Retinal pigment epithelial cell (primary cell): ENCODE measurements at regions not wholly inside any gene's neighbourhood (a gene's known extent, or its start where the extent isn't known, plus 50 kb on each side); places are given as distances from the start of the nearest gene placed in this dataset.

Experiments
- DNase-seq: peaks from one replicate; pipeline ENCODE4 v3.0.0-alpha.2; 2010; ENCODE audit warnings: low read depth
- H3K4me3 ChIP-seq: 2 replicates; pipeline ENCODE4 v1.5.1; 2011; ENCODE audit warnings: mild to moderate bottlenecking, low read length, control low read depth, moderate library complexity
- TF ChIP-seq, protein P1 (sequence below): conservative IDR thresholded peaks from 2 replicates; pipeline ENCODE4 v1.5.1; 2011; ENCODE audit warnings: low read depth, low read length, control low read depth, inconsistent platforms

DNA sequence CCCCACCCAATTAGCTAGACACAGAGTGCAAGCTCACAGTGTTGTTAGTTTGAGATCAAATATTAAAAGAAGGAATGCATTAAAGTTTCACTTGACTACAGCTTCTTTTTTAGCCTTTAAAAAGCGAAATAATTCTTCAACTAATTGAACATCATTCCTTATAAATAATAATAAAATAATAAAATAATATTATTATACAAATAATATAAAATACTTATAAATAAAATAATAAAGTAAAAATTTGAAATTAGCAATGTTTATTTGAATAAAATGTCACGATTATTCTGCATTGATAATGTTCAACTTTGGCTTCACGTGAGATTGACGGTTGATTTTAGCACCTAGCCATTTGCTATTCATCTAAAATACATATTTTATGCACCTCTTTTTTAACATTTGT, 819.3 kb downstream of the FRK start:
- no peak overlapping the region for H3K4me3 ChIP-seq
- TF ChIP-seq, protein P1, sequence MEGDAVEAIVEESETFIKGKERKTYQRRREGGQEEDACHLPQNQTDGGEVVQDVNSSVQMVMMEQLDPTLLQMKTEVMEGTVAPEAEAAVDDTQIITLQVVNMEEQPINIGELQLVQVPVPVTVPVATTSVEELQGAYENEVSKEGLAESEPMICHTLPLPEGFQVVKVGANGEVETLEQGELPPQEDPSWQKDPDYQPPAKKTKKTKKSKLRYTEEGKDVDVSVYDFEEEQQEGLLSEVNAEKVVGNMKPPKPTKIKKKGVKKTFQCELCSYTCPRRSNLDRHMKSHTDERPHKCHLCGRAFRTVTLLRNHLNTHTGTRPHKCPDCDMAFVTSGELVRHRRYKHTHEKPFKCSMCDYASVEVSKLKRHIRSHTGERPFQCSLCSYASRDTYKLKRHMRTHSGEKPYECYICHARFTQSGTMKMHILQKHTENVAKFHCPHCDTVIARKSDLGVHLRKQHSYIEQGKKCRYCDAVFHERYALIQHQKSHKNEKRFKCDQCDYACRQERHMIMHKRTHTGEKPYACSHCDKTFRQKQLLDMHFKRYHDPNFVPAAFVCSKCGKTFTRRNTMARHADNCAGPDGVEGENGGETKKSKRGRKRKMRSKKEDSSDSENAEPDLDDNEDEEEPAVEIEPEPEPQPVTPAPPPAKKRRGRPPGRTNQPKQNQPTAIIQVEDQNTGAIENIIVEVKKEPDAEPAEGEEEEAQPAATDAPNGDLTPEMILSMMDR: no peak
- no peak for DNase-seq

DNA sequence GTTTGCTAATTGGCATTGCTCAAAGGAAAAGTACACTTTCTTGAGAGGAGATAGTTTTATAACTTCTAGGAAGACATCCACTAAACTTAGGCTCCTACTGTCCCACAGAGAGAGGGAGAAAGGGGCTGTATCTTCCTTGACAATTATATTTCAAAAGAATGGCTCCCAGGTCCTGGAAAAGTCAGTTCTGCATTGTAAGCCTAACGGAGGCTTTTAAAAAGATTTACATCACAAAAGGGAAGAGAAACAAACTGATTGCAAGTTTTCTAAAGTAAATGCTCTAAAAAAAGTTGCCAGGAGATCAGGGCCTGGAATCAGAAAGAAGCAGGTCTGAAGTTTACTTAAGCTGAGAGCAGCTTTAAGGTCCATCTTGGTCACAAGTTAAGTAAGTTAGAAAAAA, 839.5 kb downstream of the FRK start:
- H3K4me3 ChIP-seq: no peak overlapping the region
- TF ChIP-seq, protein P1: no peak

DNA sequence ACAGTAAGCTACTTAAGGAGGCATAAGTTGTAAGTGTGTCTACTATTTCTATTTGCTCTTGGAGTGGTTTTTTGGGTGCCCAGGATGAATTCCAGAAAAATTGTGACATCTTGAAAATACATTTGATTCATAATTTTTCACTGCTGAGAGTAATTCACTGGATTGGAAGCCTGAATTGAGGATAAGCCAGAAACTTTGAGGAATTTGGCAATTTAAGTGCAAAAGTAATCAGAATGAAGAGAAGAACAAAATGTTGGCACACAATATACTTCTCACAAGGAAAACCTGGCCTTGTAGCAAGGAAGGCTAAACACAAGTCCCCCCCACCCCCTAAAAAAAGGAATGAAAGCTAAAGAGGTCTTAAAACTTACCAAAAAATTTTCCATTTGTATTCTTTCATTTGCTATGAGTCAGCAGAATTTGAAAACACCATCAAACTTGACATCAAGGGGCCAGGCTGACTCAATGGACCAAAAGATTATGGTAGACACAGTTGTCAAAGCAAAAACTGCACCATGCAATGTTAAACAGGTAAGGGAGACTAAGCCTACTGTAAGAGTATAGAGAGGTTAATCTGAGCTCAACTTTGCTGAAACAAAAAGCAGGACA, 840.0 kb downstream of the FRK start:
- DNase-seq: no peak
- no peak overlapping the region for H3K4me3 ChIP-seq
- TF ChIP-seq, protein P1: no peak

More for the DNA sequence above, 839.5 kb downstream of the FRK start:
- no peak for DNase-seq

DNA sequence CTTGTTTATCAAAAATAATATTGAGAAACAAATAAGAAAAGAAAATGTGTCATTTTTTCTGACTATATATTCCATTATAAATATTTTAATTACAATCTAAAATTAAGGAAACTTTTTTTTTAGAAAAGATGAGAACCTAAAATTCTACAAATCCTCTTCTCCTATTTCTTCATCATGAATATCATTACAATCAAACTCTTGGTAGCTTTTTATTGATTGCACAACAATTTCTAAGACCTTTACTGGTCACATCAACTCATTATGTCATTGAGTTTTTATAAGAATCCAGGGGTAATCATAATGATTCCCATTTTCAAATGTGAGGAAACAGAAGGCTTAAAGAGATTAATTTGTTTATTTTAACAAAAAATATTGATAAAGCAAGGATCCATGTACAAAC, 841.0 kb downstream of the FRK start:
- no peak for DNase-seq
- TF ChIP-seq, protein P1: no peak
- H3K4me3 ChIP-seq: no peak overlapping the region

DNA sequence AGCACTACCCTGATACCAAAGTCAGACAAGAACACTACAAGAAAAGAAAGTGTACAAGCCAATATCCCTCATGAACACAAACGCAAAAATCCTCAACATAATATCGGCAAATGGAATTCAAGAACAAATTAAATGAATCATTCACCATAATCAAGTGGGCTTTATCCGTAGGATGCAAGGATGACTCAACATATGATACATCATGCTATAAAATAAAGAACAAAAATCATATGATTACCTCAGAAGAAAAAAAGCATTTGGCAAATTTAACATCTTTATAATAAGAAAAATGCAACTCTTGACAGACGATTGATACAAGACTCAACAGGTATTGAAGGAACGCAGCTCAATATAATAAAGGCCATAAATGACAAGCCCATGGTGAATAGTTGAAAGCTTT, 843.9 kb downstream of the FRK start:
- TF ChIP-seq, protein P1: no peak
- H3K4me3 ChIP-seq: no peak overlapping the region
- DNase-seq: no peak

DNA sequence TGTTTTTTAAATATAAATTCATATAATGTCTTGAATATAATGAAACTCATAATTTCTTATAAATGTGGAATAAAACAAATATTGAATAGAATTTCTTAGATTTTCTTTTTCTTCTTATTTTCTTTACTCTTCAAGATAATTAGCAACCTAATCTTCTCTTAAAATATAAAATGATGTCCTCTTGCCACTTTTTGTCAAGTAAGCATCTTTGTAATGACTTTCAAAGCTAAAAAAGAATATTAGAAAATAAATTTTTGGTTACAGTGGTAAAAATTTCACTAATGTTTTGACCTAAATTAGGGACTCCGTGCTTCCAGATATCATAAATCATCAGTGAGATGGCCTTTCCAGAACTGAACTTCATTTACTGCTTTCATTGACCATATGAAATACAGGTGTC, 846.4 kb downstream of the FRK start:
- DNase-seq: no peak
- TF ChIP-seq, protein P1: no peak
- no peak overlapping the region for H3K4me3 ChIP-seq

DNA sequence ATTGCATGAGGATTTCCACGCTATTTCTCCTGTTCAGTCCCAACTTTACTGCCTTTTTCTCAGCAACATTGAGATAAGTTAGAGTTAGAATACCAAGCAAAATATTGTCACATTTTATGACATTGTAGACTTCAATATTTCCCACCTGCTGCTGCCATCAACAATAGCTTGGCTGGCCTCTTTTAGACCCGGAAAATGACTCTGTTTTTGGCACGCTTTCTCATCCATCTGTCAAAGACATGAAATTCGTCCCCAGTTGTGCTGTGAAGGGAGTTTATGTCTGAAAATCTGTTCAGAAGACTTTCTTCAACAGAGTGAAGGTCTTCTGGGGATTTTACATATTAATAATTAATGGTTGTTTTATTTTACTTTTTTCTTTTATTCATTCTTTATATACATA, 857.3 kb downstream of the FRK start:
- H3K4me3 ChIP-seq: no peak overlapping the region
- no peak for DNase-seq
- TF ChIP-seq, protein P1: no peak
